GM12865 (cell line): ENCODE measurements at regions not wholly inside any gene's neighbourhood (a gene's known extent, or its start where the extent isn't known, plus 50 kb on each side); places are given as distances from the start of the nearest gene placed in this dataset.

Source experiments
- DNase-seq: peaks from one replicate; pipeline ENCODE4 v3.0.0; 2010; ENCODE audit warnings: low read depth
- H3K4me3 ChIP-seq: 2 replicates; pipeline ENCODE4 v1.5.1; 2011; ENCODE audit warnings: mild to moderate bottlenecking, low read depth, low read length, control low read depth
- CTCF ChIP-seq: IDR thresholded peaks from 2 replicates; pipeline ENCODE4 v1.5.1; 2011; ENCODE audit warnings: low read length, control low read depth, low read depth, inconsistent platforms; ENCODE audit not compliant: insufficient read depth; ENCODE audit errors: missing control alignments

DNA sequence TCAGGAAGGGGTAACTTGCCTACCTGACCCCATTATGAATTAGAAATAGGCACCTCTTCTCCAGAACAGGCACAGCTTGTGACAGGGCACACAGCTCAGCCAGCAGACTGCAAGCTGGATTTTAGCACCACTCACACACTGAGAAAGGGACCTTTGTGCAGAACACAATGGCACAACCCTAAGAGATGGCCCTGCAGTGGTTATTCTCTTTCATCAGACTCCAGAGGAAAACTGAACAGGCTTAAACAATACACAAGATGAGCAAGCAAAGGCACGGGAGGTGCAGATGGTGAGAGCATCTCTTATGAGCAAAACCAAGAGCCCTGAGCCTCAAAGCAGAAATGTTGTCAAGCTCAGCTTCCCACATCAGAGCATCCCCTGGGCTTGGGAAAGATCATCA, 93.8 kb upstream of the LRRC55 start:
- no peak for TF ChIP-seq CTCF
- H3K4me3 ChIP-seq = no peak overlapping the region
- no peak for DNase-seq

- no peak overlapping the region for H3K4me3 ChIP-seq
These were observed 89.6 kb upstream of the LRRC55 start for GRCh38 chr11:57092028-57092698.

DNA sequence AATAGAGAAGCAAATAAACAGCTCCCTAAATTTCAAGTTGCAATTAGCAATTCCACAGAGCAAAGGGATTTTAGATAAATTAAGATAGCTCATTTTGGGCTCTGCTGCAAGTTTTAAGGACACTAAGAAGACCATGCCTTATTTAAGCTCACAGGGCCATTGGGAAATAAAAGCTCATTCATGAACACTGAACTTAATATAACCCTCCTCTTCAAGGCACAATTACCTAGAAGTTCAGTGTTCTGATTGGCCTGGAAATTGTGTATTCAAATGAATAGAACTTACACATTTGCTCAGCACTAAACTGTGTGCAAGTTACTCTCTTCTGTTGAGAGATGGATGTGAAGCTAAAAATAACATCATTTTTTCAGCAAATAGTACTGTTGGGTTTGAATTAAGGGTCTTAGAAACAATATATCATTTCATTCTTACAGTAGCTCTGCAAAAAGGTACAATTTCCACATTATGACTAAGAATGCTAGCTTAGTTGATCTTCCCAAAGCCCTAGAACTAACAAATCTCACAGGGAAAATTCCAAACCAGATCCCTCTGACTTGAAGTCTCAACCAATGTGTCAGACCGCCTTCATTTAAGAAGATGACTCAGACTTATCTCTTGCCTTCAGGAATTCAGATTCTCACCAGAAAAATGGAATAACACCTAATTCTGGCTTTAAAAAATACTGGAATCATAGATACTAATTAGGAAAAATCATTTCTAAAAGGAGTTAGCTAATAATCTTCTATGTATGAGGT, 87.4 kb upstream of the LRRC55 start:
- DNase-seq = no peak
- TF ChIP-seq CTCF = no peak

More at GRCh38 chr11:57092028-57092698, 89.6 kb upstream of the LRRC55 start:
- no peak for DNase-seq
- no peak for TF ChIP-seq CTCF

DNA sequence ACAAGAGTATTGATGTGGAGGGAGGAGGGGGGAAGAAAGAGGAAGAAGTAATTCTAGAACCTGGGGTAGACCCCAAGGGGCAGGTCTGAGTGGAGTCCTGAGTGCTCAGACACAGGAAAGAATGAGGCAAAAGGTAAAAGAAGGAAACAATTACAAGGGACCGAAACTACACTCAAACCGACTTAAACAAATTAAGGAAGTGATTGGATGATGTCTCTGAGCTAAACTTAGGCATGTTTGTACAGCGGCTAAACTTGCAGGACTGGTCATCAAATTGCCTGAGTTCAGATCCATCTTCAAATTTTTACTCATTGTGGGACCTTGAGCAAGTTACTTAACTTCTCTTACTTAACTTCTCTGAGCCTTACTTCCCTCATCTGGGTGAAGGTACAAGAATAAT, 86.3 kb upstream of the LRRC55 start:
- no peak for TF ChIP-seq CTCF
- H3K4me3 ChIP-seq = no peak overlapping the region
- peak; percentile 5 for DNase-seq

More for the DNA sequence above, 87.4 kb upstream of the LRRC55 start:
- no peak overlapping the region for H3K4me3 ChIP-seq

GRCh38 chr11:57095896-57096295, 85.9 kb upstream of the LRRC55 start:
- TF ChIP-seq CTCF = no peak
- H3K4me3 ChIP-seq = no peak overlapping the region
- DNase-seq = no peak

DNA sequence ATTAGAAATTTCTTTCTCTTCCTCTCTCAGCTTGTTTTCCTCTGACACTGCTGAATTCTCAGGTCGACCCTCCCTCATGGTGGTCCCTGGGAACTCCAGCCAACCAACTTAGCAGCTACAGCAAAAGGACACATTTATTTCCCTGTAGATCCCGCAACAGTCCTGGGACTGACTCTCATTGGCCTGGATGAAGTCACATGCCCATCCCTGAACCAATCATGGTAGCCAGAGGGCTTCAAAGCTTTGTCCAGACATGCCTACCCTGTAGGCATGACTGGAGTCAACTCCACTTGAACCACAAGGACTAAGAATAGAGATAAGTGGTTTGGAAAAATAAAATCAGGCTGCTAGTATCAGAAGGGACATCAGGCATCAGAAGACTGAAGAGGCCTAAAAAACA, 84.6 kb upstream of the LRRC55 start:
- no peak for TF ChIP-seq CTCF
- H3K4me3 ChIP-seq = no peak overlapping the region
- DNase-seq = no peak

DNA sequence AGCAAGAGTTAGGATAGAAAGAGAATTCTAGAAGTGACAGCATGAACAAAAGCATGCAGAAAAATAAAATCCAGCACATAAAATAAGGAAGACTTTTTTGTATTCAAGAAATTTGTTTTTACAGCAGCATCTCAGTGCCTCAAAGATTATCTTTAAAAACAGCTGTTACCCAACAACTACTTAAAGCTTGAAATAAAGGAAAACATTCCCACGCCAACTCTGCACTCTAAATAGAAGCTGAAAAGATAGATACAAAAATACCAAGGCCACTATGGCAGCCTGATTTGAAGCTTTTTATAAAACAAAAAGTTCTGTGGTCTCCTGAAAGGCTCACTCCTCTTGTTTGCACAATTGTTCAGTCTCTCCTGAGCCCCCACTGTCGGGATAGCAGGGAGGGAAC, 83.6 kb upstream of the LRRC55 start:
- TF ChIP-seq CTCF = no peak
- DNase-seq = no peak

More for the DNA sequence above, 83.6 kb upstream of the LRRC55 start:
- H3K4me3 ChIP-seq = no peak overlapping the region
